ENCODE measurements at regions not wholly inside any gene's neighbourhood (a gene's known extent, or its start where the extent isn't known, plus 50 kb on each side); places are given as distances from the start of the nearest gene placed in this dataset.
"Not testable (repeated sequence)": the region's sequence is repeated elsewhere in the genome, so short reads cannot be mapped to it uniquely, and the experiment has no call there.

GRCh38 chr14:105632010-105632409 is 105.6 kb downstream of the TMEM121 start:
- Histone ChIP-seq H3K27ac (ENCODE audit: low read depth, low read length, poor library complexity, severe bottlenecking) (peak overlapping the region; percentile 93), H3K9me3 (ENCODE audit: low read depth, low read length, poor library complexity, severe bottlenecking) (peaks cover 5% of the 10 kb centered on the region), H3K36me3 (ENCODE audit: insufficient read depth, low read length, poor library complexity, severe bottlenecking) (no peaks in the 10 kb centered on the region), H3K4me3 (ENCODE audit: low read depth, low read length, poor library complexity, severe bottlenecking) (no peak overlapping the region), H3K27me3 (replicated peaks; ENCODE audit: insufficient read depth, low read depth, low read length, poor library complexity) (no peaks in the 10 kb centered on the region), H3K4me1 (ENCODE audit: insufficient read depth, low read length, poor library complexity, severe bottlenecking) (peaks cover 30% of the 10 kb centered on the region)
- no TSS peak for BruUV-seq (replicated peaks)
- intact Hi-C loops (cut with micrococcal nuclease; ENCODE audit: unreplicated experiment), result no loop called here
- no peak for TF ChIP-seq CTCF (conservative IDR thresholded peaks at IDR 0.05; ENCODE audit: low read depth, low read length)
- no peak for TF ChIP-seq EZH2 (IDR thresholded peaks at IDR 0.05; ENCODE audit: borderline replicate concordance, low read depth, low read length, poor library complexity, severe bottlenecking)
- CTCF ChIA-PET, result no interaction called here
- no peak for DNase-seq (ENCODE audit: low spot score)
- POLR2A ChIA-PET (ENCODE audit: low non-redundant PET), result no interaction called here

DNA sequence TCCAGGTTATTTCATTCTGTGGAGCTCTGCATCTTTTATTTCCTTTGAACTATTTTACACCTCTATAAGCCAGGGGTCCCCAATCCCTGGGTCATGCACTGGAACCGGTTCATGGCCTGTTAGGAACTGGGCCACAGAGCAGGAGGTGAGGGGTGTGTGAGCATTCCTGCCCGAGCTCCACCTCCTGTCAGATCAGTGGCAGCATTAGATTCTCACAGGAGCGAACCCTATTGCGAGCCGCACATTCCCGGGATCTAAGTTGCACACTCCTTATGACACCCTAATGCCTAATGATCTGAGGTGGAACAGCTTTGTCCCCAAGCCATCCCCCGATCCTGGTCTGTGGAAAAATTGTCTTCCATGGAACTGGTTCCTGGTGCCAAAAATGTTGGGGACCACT is 107.2 kb downstream of the TMEM121 start:
- H3K36me3 ChIP-seq (ENCODE audit: insufficient read depth, low read length, poor library complexity, severe bottlenecking); H3K27me3 ChIP-seq (replicated peaks; ENCODE audit: insufficient read depth, low read depth, low read length, poor library complexity); POLR2A ChIA-PET (ENCODE audit: low non-redundant PET); CTCF ChIA-PET; DNase-seq (ENCODE audit: low spot score); intact Hi-C loops (cut with micrococcal nuclease; ENCODE audit: unreplicated experiment); BruUV-seq (replicated peaks); H3K4me3 ChIP-seq (ENCODE audit: low read depth, low read length, poor library complexity, severe bottlenecking); H3K9me3 ChIP-seq (ENCODE audit: low read depth, low read length, poor library complexity, severe bottlenecking): not testable (repeated sequence)
- peaks cover 29% of the 10 kb centered on the region for H3K4me1 ChIP-seq (ENCODE audit: insufficient read depth, low read length, poor library complexity, severe bottlenecking)
- peak overlapping the region; percentile 93 for H3K27ac ChIP-seq (ENCODE audit: low read depth, low read length, poor library complexity, severe bottlenecking)

- Histone ChIP-seq H3K27ac (ENCODE audit: low read depth, low read length, poor library complexity, severe bottlenecking) (no peak overlapping the region), H3K9me3 (ENCODE audit: low read depth, low read length, poor library complexity, severe bottlenecking) (peaks cover 5% of the 10 kb centered on the region), H3K4me3 (ENCODE audit: low read depth, low read length, poor library complexity, severe bottlenecking) (no peak overlapping the region), H3K36me3 (ENCODE audit: insufficient read depth, low read length, poor library complexity, severe bottlenecking) (no peaks in the 10 kb centered on the region), H3K4me1 (ENCODE audit: insufficient read depth, low read length, poor library complexity, severe bottlenecking) (peaks cover 9% of the 10 kb centered on the region), H3K27me3 (replicated peaks; ENCODE audit: insufficient read depth, low read depth, low read length, poor library complexity) (no peaks in the 10 kb centered on the region)
- CTCF ChIA-PET, result no interaction called here
- POLR2A ChIA-PET (ENCODE audit: low non-redundant PET), result no interaction called here
- BruUV-seq (replicated peaks), result no TSS peak
- intact Hi-C loops (cut with micrococcal nuclease; ENCODE audit: unreplicated experiment), result no loop called here
- DNase-seq (ENCODE audit: low spot score), result no peak
- TF ChIP-seq CTCF (conservative IDR thresholded peaks at IDR 0.05; ENCODE audit: low read depth, low read length) (no peak), EZH2 (IDR thresholded peaks at IDR 0.05; ENCODE audit: borderline replicate concordance, low read depth, low read length, poor library complexity, severe bottlenecking) (no peak)
These were observed 109.2 kb downstream of the TMEM121 start for GRCh38 chr14:105635560-105635959.

DNA sequence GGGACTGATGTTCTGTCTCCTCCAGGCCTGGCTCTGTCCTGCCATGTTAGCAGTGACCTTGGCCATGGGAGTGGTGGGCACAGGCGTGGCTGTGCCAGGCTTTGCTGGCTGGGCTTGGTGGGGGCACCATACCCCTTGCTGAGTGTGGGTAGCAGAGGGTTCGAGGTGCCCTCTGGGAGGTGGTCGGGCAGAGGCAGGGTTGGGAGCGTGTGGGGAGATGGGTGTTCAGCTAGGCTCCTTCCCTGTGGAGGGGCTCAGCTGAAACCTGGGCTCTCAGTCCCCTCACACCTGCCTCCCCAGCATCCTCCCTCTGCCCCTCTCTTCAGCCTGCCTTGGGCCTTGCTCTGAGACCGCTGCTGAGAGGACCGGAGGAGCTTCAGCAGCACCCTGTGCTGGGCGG is 109.6 kb downstream of the TMEM121 start:
- H3K27ac ChIP-seq (ENCODE audit: low read depth, low read length, poor library complexity, severe bottlenecking); H3K27me3 ChIP-seq (replicated peaks; ENCODE audit: insufficient read depth, low read depth, low read length, poor library complexity); H3K36me3 ChIP-seq (ENCODE audit: insufficient read depth, low read length, poor library complexity, severe bottlenecking); H3K4me3 ChIP-seq (ENCODE audit: low read depth, low read length, poor library complexity, severe bottlenecking); CTCF ChIA-PET; POLR2A ChIA-PET (ENCODE audit: low non-redundant PET); H3K9me3 ChIP-seq (ENCODE audit: low read depth, low read length, poor library complexity, severe bottlenecking); intact Hi-C loops (cut with micrococcal nuclease; ENCODE audit: unreplicated experiment); BruUV-seq (replicated peaks); DNase-seq (ENCODE audit: low spot score); H3K4me1 ChIP-seq (ENCODE audit: insufficient read depth, low read length, poor library complexity, severe bottlenecking): not testable (repeated sequence)
